Smooth muscle cell (in vitro differentiated cells): ENCODE measurements at regions not wholly inside any gene's neighbourhood (a gene's known extent, or its start where the extent isn't known, plus 50 kb on each side); places are given as distances from the start of the nearest gene placed in this dataset.

ENCODE experiments used
- DNase-seq: peaks from one replicate; lab custom pipeline; 2025; ENCODE audit not compliant: unreplicated experiment; lab: John Stamatoyannopoulos, UW
- H2AFZ ChIP-seq: fragments of 200-600 bp; sonication (generic); 2 replicates; pipeline ENCODE4 v1.6.0; 2016; ENCODE audit warnings: antibody characterized with exemption, low read depth, mild to moderate bottlenecking
- H3F3A ChIP-seq: fragments of 200-600 bp; sonication (generic); 2 replicates; pipeline ENCODE4 v1.6.0; 2017; ENCODE audit warnings: antibody characterized with exemption, low read depth
- H3K27ac ChIP-seq: fragments of 200-600 bp; sonication (generic); 2 replicates; pipeline ENCODE4 v1.5.1; 2016; ENCODE audit warnings: low read depth, mild to moderate bottlenecking
- H3K27me3 ChIP-seq: fragments of 200-600 bp; sonication (generic); 2 replicates; pipeline ENCODE4 v1.6.1; 2016; ENCODE audit warnings: low read depth, mild to moderate bottlenecking
- H3K36me3 ChIP-seq: fragments of 200-600 bp; sonication (generic); 2 replicates; pipeline ENCODE4 v1.5.1; 2016; ENCODE audit warnings: low read depth
- H3K4me1 ChIP-seq: fragments of 200-600 bp; sonication (generic); 2 replicates; pipeline ENCODE4 v1.5.1; 2016; ENCODE audit warnings: low read depth
- H3K4me2 ChIP-seq: fragments of 200-600 bp; sonication (generic); 2 replicates; pipeline ENCODE4 v1.6.0; 2016; ENCODE audit warnings: mild to moderate bottlenecking
- H3K4me3 ChIP-seq: fragments of 200-600 bp; sonication (generic); 2 replicates; pipeline ENCODE4 v1.5.1; 2016; ENCODE audit warnings: mild to moderate bottlenecking
- H3K79me2 ChIP-seq: fragments of 200-600 bp; sonication (generic); 2 replicates; pipeline ENCODE4 v1.6.0; 2016; ENCODE audit warnings: low read depth, mild to moderate bottlenecking
- H3K9ac ChIP-seq: fragments of 200-600 bp; sonication (generic); 2 replicates; pipeline ENCODE4 v1.6.0; 2016; ENCODE audit warnings: low read depth
- H3K9me3 ChIP-seq: fragments of 200-600 bp; sonication (generic); replicated peaks from 2 replicates; pipeline ENCODE4 v1.5.1; 2016; ENCODE audit warnings: low read depth
- H4K20me1 ChIP-seq: fragments of 200-600 bp; sonication (generic); 2 replicates; pipeline ENCODE4 v1.6.0; 2016; ENCODE audit warnings: low read depth
- whole genome bisulfite sequencing: methylation state at CpG from one replicate; pipeline ENCODE4 v1.1.7; 2016; ENCODE audit warnings: low lambda C conversion rate; 5-methylcytosine and 5-hydroxymethylcytosine counted together
- TF ChIP-seq, protein P1 (sequence below): fragments of 200-600 bp; sonication (generic); IDR thresholded peaks from 2 replicates; pipeline ENCODE4 v1.5.1; 2017; ENCODE audit warnings: borderline replicate concordance, mild to moderate bottlenecking, antibody characterized with exemption; ENCODE audit not compliant: insufficient read depth, poor library complexity, severe bottlenecking

DNA sequence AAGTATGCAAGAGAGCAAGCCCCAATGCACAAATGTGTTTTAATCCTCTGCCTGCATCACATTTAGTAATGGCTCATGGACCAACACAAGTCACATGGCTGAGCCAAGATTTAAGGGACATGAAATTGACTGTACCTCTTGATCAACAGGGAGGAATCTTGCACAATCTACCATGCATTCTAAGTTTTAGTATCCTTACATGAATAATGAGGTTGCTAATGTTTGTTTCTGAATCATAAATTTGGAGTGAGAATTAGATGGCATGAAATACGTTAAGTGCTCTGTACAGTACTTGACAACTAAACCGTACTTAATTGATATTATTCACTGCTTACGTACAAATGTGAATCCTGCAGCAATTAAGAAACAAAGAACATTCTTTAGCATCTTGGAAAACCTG lies 553.8 kb upstream of the JAG1 start:
- DNase-seq, result no peak
- no peaks in the 10 kb centered on the region for H4K20me1 ChIP-seq
- no peak overlapping the region for H3K27ac ChIP-seq
- H3K9ac ChIP-seq, result no peak overlapping the region
- H2AFZ ChIP-seq, result no peak overlapping the region
- H3K4me3 ChIP-seq, result no peak overlapping the region
- no peaks in the 10 kb centered on the region for H3K79me2 ChIP-seq
- H3K9me3 ChIP-seq, result no peaks in the 10 kb centered on the region
- TF ChIP-seq, protein P1, sequence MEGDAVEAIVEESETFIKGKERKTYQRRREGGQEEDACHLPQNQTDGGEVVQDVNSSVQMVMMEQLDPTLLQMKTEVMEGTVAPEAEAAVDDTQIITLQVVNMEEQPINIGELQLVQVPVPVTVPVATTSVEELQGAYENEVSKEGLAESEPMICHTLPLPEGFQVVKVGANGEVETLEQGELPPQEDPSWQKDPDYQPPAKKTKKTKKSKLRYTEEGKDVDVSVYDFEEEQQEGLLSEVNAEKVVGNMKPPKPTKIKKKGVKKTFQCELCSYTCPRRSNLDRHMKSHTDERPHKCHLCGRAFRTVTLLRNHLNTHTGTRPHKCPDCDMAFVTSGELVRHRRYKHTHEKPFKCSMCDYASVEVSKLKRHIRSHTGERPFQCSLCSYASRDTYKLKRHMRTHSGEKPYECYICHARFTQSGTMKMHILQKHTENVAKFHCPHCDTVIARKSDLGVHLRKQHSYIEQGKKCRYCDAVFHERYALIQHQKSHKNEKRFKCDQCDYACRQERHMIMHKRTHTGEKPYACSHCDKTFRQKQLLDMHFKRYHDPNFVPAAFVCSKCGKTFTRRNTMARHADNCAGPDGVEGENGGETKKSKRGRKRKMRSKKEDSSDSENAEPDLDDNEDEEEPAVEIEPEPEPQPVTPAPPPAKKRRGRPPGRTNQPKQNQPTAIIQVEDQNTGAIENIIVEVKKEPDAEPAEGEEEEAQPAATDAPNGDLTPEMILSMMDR, result no peak
- no peaks in the 10 kb centered on the region for H3F3A ChIP-seq
- peaks cover 9% of the 10 kb centered on the region for H3K4me1 ChIP-seq
- H3K4me2 ChIP-seq, result no peak overlapping the region
- 81% methylated on average over 3 of the region's 3 CpGs for WGBS
- no peaks in the 10 kb centered on the region for H3K27me3 ChIP-seq
- no peaks in the 10 kb centered on the region for H3K36me3 ChIP-seq

DNA sequence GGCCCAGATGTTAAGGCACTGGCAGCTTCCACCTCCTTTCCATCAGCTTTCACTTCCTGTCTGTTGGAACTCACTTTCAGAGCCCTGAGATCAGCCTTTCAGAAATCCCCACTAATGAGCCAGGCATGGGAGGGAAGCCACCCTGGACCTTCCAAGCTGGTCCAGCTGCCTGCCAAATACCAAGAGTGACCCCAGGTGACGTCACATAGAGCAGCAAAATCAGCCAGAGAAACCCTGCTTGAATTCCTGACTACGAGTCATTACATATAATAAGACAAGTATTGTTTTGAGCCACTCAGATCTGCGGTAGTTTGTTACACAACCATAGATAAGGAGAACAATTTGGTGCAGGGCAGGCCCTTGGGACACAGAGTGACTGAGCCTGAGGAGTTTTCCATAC lies 556.0 kb upstream of the JAG1 start:
- no peaks in the 10 kb centered on the region for H3K79me2 ChIP-seq
- peaks cover 29% of the 10 kb centered on the region for H3K4me1 ChIP-seq
- H3K4me2 ChIP-seq, result peak overlapping the region; percentile 11
- H3K27me3 ChIP-seq, result no peaks in the 10 kb centered on the region
- H3K9ac ChIP-seq, result no peak overlapping the region
- TF ChIP-seq, protein P1, result no peak
- peak overlapping the region; percentile 72 for H2AFZ ChIP-seq
- H3K9me3 ChIP-seq, result no peaks in the 10 kb centered on the region
- no peak for DNase-seq
- H3K27ac ChIP-seq, result peak overlapping the region; percentile 65
- H3F3A ChIP-seq, result peaks cover 15% of the 10 kb centered on the region
- no peaks in the 10 kb centered on the region for H4K20me1 ChIP-seq
- WGBS, result 19% methylated on average over 3 of the region's 3 CpGs
- H3K4me3 ChIP-seq, result no peak overlapping the region
- no peaks in the 10 kb centered on the region for H3K36me3 ChIP-seq

DNA sequence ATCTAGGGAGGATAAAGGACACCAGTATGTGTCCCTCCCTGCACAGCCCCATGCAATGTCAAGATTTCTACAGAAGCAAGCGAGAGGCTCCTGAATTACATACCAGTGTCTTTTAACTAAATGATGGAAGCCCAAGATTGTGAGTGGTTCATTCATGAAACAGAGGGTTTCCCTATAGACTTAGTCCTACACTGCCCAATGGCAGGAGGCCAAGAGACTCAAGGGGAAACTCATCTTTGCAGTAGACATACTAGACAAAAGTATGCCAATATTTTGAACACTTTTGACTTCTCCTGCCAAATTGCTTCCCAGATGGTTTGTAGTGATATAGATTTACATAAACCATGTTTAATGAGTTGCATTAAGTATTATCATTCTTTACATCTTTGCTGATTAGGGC lies 557.2 kb upstream of the JAG1 start:
- Histone ChIP-seq H3K4me2 (no peak overlapping the region), H3K4me3 (no peak overlapping the region), H3K27me3 (no peaks in the 10 kb centered on the region), H3K9me3 (no peaks in the 10 kb centered on the region), H3K79me2 (no peaks in the 10 kb centered on the region), H2AFZ (no peak overlapping the region), H3F3A (peaks cover 15% of the 10 kb centered on the region), H3K4me1 (peaks cover 31% of the 10 kb centered on the region), H3K9ac (no peak overlapping the region), H4K20me1 (no peaks in the 10 kb centered on the region), H3K27ac (no peak overlapping the region), H3K36me3 (no peaks in the 10 kb centered on the region)
- TF ChIP-seq, protein P1, result no peak
- no peak for DNase-seq
- 100% methylated on average over 1 of the region's 1 CpG for WGBS
